Activated T-helper 2 cell treated with anti-CD3 and anti-CD28 coated beads, Interferon-gamma antibody, Interleukin-2, Interleukin-4, amounts not matched to agents 10 μg/mL and 5 μg/mL and 100 μg/mL, durations not matched to agents 14 hours and 24 hours and 36 hours (primary cell): ENCODE measurements at regions not wholly inside any gene's neighbourhood (a gene's known extent, or its start where the extent isn't known, plus 50 kb on each side); places are given as distances from the start of the nearest gene placed in this dataset.

Experiments used
- DNase-seq: peaks from one replicate; pipeline ENCODE4 v3.0.0; 2021; ENCODE audit warnings: low spot score
- H3K27ac Mint-ChIP-seq: one replicate; pipeline ENCODE4 v1.8.0; 2021; ENCODE audit warnings: mixed read lengths
- H3K27me3 Mint-ChIP-seq: one replicate; pipeline ENCODE4 v1.8.0; 2021; ENCODE audit warnings: low read depth, mixed read lengths
- H3K36me3 Mint-ChIP-seq: one replicate; pipeline ENCODE4 v1.8.0; 2021; ENCODE audit warnings: low read depth, mixed read lengths
- H3K4me1 Mint-ChIP-seq: one replicate; pipeline ENCODE4 v1.8.0; 2021; ENCODE audit warnings: low read depth, mixed read lengths
- H3K4me3 Mint-ChIP-seq: one replicate; pipeline ENCODE4 v1.8.0; 2021; ENCODE audit warnings: low read depth, mild to moderate bottlenecking, moderate library complexity, mixed read lengths
- H3K9me3 Mint-ChIP-seq: one replicate; pipeline ENCODE4 v1.8.0; 2021; ENCODE audit warnings: mixed read lengths
- intact Hi-C: fragments of 100-400 bp; cut with micrococcal nuclease; formaldehyde crosslinking; loops from one replicate; pipeline ENCODE4 v1.15.1; 2023

DNA sequence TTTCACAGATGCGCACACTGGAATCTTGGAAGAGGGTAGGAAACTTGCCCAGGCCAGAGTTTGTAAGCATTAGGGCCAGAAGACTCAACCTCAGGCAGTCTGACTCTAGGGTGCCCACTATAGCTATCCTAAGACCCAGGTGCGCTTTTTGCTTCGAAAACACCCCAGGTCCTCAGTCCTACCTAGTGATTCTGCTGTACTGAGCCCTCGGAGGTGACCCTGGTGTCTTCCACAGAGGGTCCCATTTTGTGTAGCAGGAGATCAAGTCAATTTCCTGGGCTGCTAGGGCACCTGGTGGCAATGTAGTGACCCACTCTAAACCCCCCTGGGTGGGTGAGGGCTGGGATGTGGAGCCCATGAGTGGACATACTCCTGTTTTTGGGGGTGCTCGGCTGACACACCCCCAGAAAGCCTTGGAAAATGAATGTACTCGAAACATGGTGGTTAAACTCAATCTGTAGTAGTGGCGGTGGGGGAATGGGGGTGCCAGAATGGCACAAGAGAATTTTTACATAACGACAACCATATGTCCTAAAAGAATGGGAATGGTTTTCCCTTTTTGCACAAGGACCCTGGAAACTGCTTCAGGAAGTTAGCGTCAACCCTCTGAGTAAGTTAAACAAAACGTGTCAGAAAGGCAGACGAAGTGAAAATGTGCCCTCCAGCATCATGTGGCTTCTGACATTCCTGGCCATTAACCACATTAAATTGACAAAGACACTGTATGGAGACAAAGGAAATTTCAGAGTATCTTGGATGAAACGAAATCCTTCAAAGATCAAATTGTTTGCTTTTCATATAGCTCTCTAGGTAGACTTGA is 218.0 kb upstream of the COPS8 start:
- peaks cover 4% of the 10 kb centered on the region for H3K4me1 Mint-ChIP-seq
- no peak for DNase-seq
- no peak overlapping the region for H3K27ac Mint-ChIP-seq
- H3K27me3 Mint-ChIP-seq: peaks cover 5% of the 10 kb centered on the region
- H3K4me3 Mint-ChIP-seq: no peak overlapping the region
- no peaks in the 10 kb centered on the region for H3K9me3 Mint-ChIP-seq
- intact Hi-C loops: no loop called here
- H3K36me3 Mint-ChIP-seq: no peaks in the 10 kb centered on the region

DNA sequence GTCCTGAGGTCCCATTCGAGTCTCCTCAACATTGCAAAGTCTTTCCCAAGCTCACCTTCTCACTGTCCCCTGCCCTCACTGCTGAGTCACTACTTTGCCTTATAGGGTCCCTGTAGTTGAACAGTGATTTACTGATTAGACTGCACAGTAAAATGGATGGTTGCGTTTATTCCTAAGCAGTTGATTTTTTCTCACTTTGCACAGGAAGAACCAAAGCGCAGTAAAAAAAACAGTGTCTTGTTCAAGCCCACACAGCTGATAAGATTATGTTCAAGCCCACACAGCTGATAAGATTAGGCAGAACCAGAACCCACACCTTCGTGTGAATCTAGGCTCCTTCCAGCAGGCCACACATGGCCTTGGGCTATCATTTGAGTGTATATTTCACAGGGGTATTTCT is 215.3 kb upstream of the COPS8 start:
- no peak overlapping the region for H3K27ac Mint-ChIP-seq
- H3K4me1 Mint-ChIP-seq: peaks cover 4% of the 10 kb centered on the region
- no peak overlapping the region for H3K4me3 Mint-ChIP-seq
- H3K9me3 Mint-ChIP-seq: no peaks in the 10 kb centered on the region
- no peaks in the 10 kb centered on the region for H3K36me3 Mint-ChIP-seq
- H3K27me3 Mint-ChIP-seq: peaks cover 9% of the 10 kb centered on the region
- intact Hi-C loops: no loop called here
- DNase-seq: no peak

DNA sequence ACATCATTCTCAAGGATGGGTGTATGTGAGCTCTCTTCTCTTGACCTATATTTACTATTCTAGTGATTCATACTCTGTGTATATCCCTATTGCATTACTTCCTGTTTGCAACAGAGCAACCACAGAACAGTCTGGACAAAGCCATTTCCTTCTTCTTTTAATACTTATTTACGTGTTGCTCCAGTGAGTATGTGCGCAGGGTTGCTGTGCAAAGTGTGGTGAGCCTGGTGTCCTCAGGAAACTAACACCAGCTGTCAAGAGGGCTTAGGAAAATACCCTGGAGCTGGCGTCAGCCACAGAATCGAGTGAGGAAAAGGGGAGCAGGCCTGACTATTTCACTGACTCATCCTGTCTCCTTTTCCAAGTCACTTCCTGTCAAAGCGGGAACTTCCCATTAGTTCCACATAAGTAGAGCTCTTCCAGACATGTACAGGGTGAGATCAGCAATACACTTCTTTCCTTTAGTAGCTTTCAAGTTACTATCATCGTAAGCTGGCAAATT is 214.1 kb upstream of the COPS8 start:
- peaks cover 9% of the 10 kb centered on the region for H3K27me3 Mint-ChIP-seq
- peaks cover 4% of the 10 kb centered on the region for H3K4me1 Mint-ChIP-seq
- H3K4me3 Mint-ChIP-seq: no peak overlapping the region
- DNase-seq: no peak
- no peaks in the 10 kb centered on the region for H3K36me3 Mint-ChIP-seq
- H3K9me3 Mint-ChIP-seq: no peaks in the 10 kb centered on the region
- intact Hi-C loops: no loop called here
- H3K27ac Mint-ChIP-seq: no peak overlapping the region

GRCh38 chr2:236872015-236872414 is 213.7 kb upstream of the COPS8 start:
- no peak overlapping the region for H3K27ac Mint-ChIP-seq
- peaks cover 9% of the 10 kb centered on the region for H3K27me3 Mint-ChIP-seq
- peaks cover 4% of the 10 kb centered on the region for H3K4me1 Mint-ChIP-seq
- intact Hi-C loops: no loop called here
- DNase-seq: no peak
- no peaks in the 10 kb centered on the region for H3K9me3 Mint-ChIP-seq
- H3K36me3 Mint-ChIP-seq: no peaks in the 10 kb centered on the region
- no peak overlapping the region for H3K4me3 Mint-ChIP-seq

DNA sequence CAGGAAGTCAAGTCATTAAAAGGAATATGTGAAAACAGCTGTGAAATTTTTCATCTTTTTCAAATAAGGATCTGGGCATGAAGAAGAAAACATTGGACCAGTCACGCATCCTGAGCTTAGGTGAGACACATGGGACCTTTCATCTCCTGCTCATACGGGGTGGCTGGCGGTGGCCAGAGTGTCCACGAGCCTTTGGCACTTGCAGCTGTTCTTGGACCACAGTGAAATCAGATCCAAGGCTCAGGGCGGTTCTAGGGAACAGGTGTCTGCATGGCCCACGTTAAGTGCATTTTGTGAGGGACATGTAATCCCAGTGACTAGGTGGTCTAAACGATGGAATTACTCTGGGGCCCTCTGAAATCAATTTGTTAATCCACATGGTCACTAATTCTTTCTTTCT is 212.7 kb upstream of the COPS8 start:
- Mint-ChIP-seq H3K27ac (no peak overlapping the region), H3K4me3 (no peak overlapping the region), H3K27me3 (peaks cover 9% of the 10 kb centered on the region), H3K4me1 (peaks cover 4% of the 10 kb centered on the region), H3K9me3 (no peaks in the 10 kb centered on the region), H3K36me3 (no peaks in the 10 kb centered on the region)
- no peak for DNase-seq
- intact Hi-C loops: no loop called here

GRCh38 chr2:236873636-236874035 is 212.1 kb upstream of the COPS8 start:
- H3K9me3 Mint-ChIP-seq: no peaks in the 10 kb centered on the region
- intact Hi-C loops: no loop called here
- H3K4me1 Mint-ChIP-seq: peaks cover 4% of the 10 kb centered on the region
- no peak for DNase-seq
- H3K27me3 Mint-ChIP-seq: peaks cover 9% of the 10 kb centered on the region
- no peak overlapping the region for H3K4me3 Mint-ChIP-seq
- no peak overlapping the region for H3K27ac Mint-ChIP-seq
- H3K36me3 Mint-ChIP-seq: no peaks in the 10 kb centered on the region

DNA sequence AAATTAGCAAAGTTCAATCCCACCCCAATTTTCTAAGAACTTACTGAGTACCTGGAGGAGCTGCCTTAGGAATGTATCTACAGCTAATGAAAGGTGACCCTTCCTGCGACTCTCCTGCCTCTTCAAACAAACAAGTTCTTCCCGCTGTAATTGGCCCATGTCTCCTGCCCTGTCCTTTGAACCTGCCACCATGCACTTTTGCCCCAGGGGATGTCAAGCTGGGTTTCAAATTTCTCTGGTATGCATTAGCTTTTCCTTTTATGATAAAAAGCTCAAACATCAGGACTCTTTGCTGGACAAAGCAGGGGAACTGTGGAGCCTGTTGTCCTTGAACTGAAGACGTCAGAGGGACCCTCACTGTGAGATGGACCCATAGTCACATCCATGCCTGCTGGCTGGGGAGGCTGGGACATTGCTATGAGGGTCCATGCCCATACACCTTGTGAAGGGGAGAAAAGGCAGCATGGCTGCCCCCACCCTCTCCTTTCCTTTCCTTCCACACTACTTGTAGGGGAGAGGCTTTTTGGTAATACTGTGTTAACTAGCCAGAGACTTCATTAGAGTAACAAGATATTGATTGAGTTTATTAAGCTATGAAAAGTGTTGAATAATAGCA is 210.7 kb upstream of the COPS8 start:
- Mint-ChIP-seq H3K9me3 (no peaks in the 10 kb centered on the region), H3K36me3 (no peaks in the 10 kb centered on the region), H3K27me3 (peaks cover 9% of the 10 kb centered on the region), H3K4me3 (no peak overlapping the region), H3K27ac (no peak overlapping the region), H3K4me1 (peaks cover 4% of the 10 kb centered on the region)
- DNase-seq: no peak
- intact Hi-C loops: no loop called here

DNA sequence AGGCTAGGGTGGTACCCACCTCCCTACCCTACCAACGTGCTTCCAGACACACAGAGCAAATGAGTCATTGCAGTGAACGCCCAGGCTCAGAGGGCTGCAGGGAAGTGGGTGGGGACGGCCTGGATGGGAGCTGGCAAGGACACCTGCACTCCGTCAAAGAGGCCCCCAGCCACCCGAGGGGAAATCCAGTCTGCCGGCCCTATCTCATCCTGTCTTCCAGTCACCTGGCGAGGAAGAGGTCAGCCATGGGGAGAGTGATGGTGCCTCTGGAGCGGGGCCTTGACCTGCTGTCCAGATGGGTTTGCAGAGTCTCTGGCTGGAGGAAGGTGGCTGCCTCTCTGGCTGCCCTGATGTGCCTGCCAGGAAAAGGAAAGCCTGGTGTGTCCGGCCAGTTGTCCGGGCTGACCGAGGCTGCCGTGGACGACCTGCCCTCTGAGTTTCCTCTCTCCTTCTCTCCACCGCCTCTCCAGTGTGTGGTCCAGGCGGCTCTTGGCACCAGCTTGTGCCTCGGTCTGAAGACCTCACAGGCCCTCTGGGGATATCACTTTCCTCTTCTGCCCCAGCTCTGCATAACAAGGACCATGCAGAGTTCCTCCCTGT is 209.7 kb upstream of the COPS8 start:
- Mint-ChIP-seq H3K27me3 (peaks cover 10% of the 10 kb centered on the region), H3K4me3 (no peak overlapping the region), H3K27ac (no peak overlapping the region), H3K4me1 (peaks cover 4% of the 10 kb centered on the region), H3K36me3 (no peaks in the 10 kb centered on the region), H3K9me3 (no peaks in the 10 kb centered on the region)
- intact Hi-C loops: no loop called here
- no peak for DNase-seq

- H3K27me3 Mint-ChIP-seq: peaks cover 10% of the 10 kb centered on the region
- DNase-seq: no peak
- H3K4me3 Mint-ChIP-seq: no peak overlapping the region
- no peaks in the 10 kb centered on the region for H3K9me3 Mint-ChIP-seq
- H3K4me1 Mint-ChIP-seq: peaks cover 2% of the 10 kb centered on the region
- no peak overlapping the region for H3K27ac Mint-ChIP-seq
- H3K36me3 Mint-ChIP-seq: no peaks in the 10 kb centered on the region
- intact Hi-C loops: no loop called here
Observed at GRCh38 chr2:236876642-236877041, 209.0 kb upstream of the COPS8 start.

GRCh38 chr2:236877972-236878371 is 207.7 kb upstream of the COPS8 start:
- Mint-ChIP-seq H3K4me1 (no peaks in the 10 kb centered on the region), H3K27me3 (peaks cover 14% of the 10 kb centered on the region), H3K36me3 (no peaks in the 10 kb centered on the region), H3K4me3 (no peak overlapping the region), H3K9me3 (no peaks in the 10 kb centered on the region), H3K27ac (no peak overlapping the region)
- intact Hi-C loops: no loop called here
- DNase-seq: no peak

GRCh38 chr2:236879416-236879963 is 206.2 kb upstream of the COPS8 start:
- H3K27ac Mint-ChIP-seq: no peak overlapping the region
- intact Hi-C loops: no loop called here
- H3K36me3 Mint-ChIP-seq: no peaks in the 10 kb centered on the region
- no peak for DNase-seq
- H3K4me3 Mint-ChIP-seq: no peak overlapping the region
- H3K27me3 Mint-ChIP-seq: peaks cover 14% of the 10 kb centered on the region
- H3K4me1 Mint-ChIP-seq: no peaks in the 10 kb centered on the region
- H3K9me3 Mint-ChIP-seq: no peaks in the 10 kb centered on the region

DNA sequence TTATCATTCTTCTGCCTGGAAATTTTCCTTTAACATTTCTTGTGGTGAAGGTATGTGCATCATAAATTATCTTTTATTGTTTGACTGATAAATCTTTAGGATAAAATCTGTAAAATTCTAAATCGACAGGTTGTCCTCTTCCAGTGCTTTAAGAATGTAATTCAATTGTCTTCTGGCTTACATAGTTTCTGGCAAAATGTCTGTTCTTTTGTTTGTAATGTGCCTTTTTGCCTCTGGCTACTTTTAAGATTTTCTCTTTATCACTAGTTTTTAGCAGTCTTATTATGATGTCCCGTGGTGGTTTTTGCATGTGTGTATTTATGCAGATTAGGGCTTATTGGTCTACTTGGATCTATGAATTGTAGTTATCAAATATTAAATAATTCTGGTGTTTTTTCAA is 203.6 kb upstream of the COPS8 start:
- Mint-ChIP-seq H3K9me3 (no peaks in the 10 kb centered on the region), H3K36me3 (no peaks in the 10 kb centered on the region), H3K4me1 (no peaks in the 10 kb centered on the region), H3K4me3 (no peak overlapping the region), H3K27me3 (peaks cover 12% of the 10 kb centered on the region), H3K27ac (no peak overlapping the region)
- DNase-seq: no peak
- intact Hi-C loops: no loop called here

DNA sequence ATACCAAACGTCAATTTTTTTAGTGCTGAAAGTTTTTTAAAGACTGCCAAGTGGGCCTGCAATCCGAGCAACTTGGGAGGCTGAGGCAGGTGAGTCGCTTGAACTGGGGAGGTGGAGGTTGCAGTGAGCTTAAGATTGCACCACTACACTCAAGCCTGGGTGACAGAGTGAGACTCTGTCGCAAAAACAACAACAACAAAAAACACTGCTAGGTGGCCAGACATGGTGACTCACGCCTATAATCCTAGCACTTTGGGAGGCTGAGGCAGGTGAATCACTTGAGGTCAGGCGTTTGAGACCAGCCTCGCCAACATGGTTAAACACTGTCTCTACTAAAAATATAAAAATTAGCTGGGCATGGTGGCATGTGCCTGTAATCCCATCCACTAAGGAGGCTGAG is 202.8 kb upstream of the COPS8 start:
- Mint-ChIP-seq H3K27ac (no peak overlapping the region), H3K36me3 (no peaks in the 10 kb centered on the region), H3K4me3 (no peak overlapping the region), H3K27me3 (peaks cover 12% of the 10 kb centered on the region), H3K4me1 (no peaks in the 10 kb centered on the region), H3K9me3 (no peaks in the 10 kb centered on the region)
- intact Hi-C loops: no loop called here
- no peak for DNase-seq
